ENCODE measurements at regions not wholly inside any gene's neighbourhood (a gene's known extent, or its start where the extent isn't known, plus 50 kb on each side); places are given as distances from the start of the nearest gene placed in this dataset.

DNA sequence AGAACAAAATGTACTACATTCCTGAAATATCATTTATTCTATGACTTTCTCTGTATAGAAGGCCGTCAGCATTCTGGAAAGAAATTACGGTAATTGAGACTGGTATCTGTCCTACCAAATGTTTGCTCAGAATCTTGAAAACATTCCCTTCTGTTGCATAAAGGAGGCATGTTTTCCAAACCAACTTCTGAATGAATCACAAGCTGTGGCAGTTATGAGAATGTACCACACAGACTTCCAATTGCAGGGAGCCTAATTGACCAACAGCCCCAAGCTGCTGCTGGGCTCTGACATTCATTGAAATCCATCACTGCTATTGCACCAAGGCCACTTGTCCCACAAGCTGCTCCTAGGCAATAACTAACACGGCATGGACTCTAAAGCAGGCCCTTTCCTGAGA, 185.3 kb upstream of the CCDC196 start:
- TF ChIP-seq POLR2A (IDR thresholded peaks at IDR 0.05) = no peak
- TF ChIP-seq, protein P1, sequence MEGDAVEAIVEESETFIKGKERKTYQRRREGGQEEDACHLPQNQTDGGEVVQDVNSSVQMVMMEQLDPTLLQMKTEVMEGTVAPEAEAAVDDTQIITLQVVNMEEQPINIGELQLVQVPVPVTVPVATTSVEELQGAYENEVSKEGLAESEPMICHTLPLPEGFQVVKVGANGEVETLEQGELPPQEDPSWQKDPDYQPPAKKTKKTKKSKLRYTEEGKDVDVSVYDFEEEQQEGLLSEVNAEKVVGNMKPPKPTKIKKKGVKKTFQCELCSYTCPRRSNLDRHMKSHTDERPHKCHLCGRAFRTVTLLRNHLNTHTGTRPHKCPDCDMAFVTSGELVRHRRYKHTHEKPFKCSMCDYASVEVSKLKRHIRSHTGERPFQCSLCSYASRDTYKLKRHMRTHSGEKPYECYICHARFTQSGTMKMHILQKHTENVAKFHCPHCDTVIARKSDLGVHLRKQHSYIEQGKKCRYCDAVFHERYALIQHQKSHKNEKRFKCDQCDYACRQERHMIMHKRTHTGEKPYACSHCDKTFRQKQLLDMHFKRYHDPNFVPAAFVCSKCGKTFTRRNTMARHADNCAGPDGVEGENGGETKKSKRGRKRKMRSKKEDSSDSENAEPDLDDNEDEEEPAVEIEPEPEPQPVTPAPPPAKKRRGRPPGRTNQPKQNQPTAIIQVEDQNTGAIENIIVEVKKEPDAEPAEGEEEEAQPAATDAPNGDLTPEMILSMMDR (IDR thresholded peaks at IDR 0.05) = no peak
